SH-SY5Y (cell line): ENCODE measurements at regions not wholly inside any gene's neighbourhood (a gene's known extent, or its start where the extent isn't known, plus 50 kb on each side); places are given as distances from the start of the nearest gene placed in this dataset.

ENCODE experiments used
- GATA2 ChIP-seq: IDR thresholded peaks from 2 replicates; pipeline ENCODE4 v1.6.1; 2011; ENCODE audit warnings: mild to moderate bottlenecking, low read depth, low read length
- GATA3 ChIP-seq: IDR thresholded peaks from 2 replicates; pipeline ENCODE4 v1.6.1; 2011; ENCODE audit warnings: low read depth, mild to moderate bottlenecking, low read length, moderate library complexity

- TF ChIP-seq GATA3 (no peak), GATA2 (no peak)
Measured at GRCh38 chr16:26413780-26414179, 652.9 kb upstream of the C16orf82 start.
